HepG2 (cell line): ENCODE measurements at regions not wholly inside any gene's neighbourhood (a gene's known extent, or its start where the extent isn't known, plus 50 kb on each side); places are given as distances from the start of the nearest gene placed in this dataset.

ENCODE experiments used
- ATAC-seq: fragments of 200-7000 bp; cut with Tn5 transposase; 3 replicates; pipeline ENCODE4 v1.9.1; 2020; ENCODE audit warnings: mild to moderate bottlenecking, moderate library complexity
- BruUV-seq: library from RNA; stranded (reverse); fragments of 400-500 nt; replicated peaks from 2 replicates; lab custom pipeline; 2021; lab: Mats Ljungman, UMichigan
- CTCF ChIA-PET: fragments of 300-600 bp; formaldehyde crosslinking; extraction: SDS; loops from one replicate; lab custom pipeline; 2021; ENCODE audit warnings: low total read pairs, inconsistent platforms, low intra/inter-chr PET ratio; lab: Yijun Ruan, JAX
- POLR2A ChIA-PET: fragments of 350-600 bp; sonication (Branson Sonifier 250); formaldehyde crosslinking; loops from one replicate; lab custom pipeline; 2020; ENCODE audit warnings: antibody characterized with exemption, inconsistent platforms; lab: Yijun Ruan, JAX
- DNase-seq: peaks from one replicate; pipeline ENCODE4 v3.0.0-alpha.2; 2015; ENCODE audit warnings: low spot score
- FAIRE-seq: peaks from 3 replicates; lab custom pipeline; 2011; peaks lifted over from hg19 to GRCh38; lab: Jason Lieb, UNC
- H2AFZ ChIP-seq: one replicate; pipeline ENCODE4 v1.6.1; 2011; ENCODE audit warnings: low read length, inconsistent platforms
- H3K27ac ChIP-seq: fragments of 300-600 bp; 3 replicates; pipeline ENCODE4 v1.8.0; 2011; ENCODE audit warnings: mixed run types, mild to moderate bottlenecking, mixed read lengths, low read length, inconsistent platforms; ENCODE audit not compliant: insufficient read depth; ENCODE audit errors: extremely low read length
- H3K27me3 ChIP-seq, 2 experiments: fragments of 200-600 bp in 1 of 2; 2 replicates in 1 of 2; 3 replicates in 1 of 2; pipeline versions ENCODE4 v1.6.0 to v1.8.0; 2011; ENCODE audit warnings: low read length in 2 of 2, mild to moderate bottlenecking in 2 of 2, moderate library complexity in 2 of 2, inconsistent platforms in 1 of 2; ENCODE audit not compliant: insufficient read depth in 2 of 2, control insufficient read depth in 1 of 2
- H3K36me3 ChIP-seq, 2 experiments: fragments of 200-600 bp in 1 of 2; replicated peaks in 1 of 2; 2 replicates in 1 of 2; 3 replicates in 1 of 2; pipeline versions ENCODE4 v1.5.1 to v1.8.0; 2011; ENCODE audit warnings: low read length in 2 of 2, inconsistent platforms in 1 of 2; ENCODE audit not compliant: insufficient read depth in 2 of 2, control insufficient read depth in 1 of 2
- H3K4me1 ChIP-seq: 2 replicates; pipeline ENCODE4 v1.5.1; 2012; ENCODE audit warnings: low read length, inconsistent platforms; ENCODE audit not compliant: insufficient read depth
- H3K4me2 ChIP-seq: 2 replicates; pipeline ENCODE4 v1.6.0; 2011; ENCODE audit warnings: low read depth, low read length, inconsistent platforms
- H3K4me3 ChIP-seq, 3 experiments: fragments of 200-600 bp in 1 of 3; sonication (generic), shearing (Covaris generic) in 1 of 3; replicated peaks in 1 of 3; 2 replicates each; pipeline ENCODE4 v1.5.1; 2011 to 2016; ENCODE audit warnings: low read length in 3 of 3, inconsistent platforms in 2 of 3, low read depth in 2 of 3, mild to moderate bottlenecking in 2 of 3, control low read depth in 1 of 3, mixed read lengths in 1 of 3; ENCODE audit not compliant: insufficient read depth in 1 of 3
- H3K79me2 ChIP-seq: one replicate; pipeline ENCODE4 v1.6.1; 2011; ENCODE audit warnings: low read length, inconsistent platforms; ENCODE audit not compliant: insufficient read depth
- H3K9ac ChIP-seq: 2 replicates; pipeline ENCODE4 v1.6.0; 2011; ENCODE audit warnings: mild to moderate bottlenecking, low read depth, low read length, inconsistent platforms; ENCODE audit not compliant: insufficient read depth
- H3K9me3 ChIP-seq: 2 replicates; pipeline ENCODE4 v1.5.1; 2012; ENCODE audit warnings: mild to moderate bottlenecking, low read length
- H4K20me1 ChIP-seq: 2 replicates; pipeline ENCODE4 v1.6.0; 2011; ENCODE audit warnings: inconsistent platforms, mild to moderate bottlenecking, low read length, moderate library complexity; ENCODE audit not compliant: insufficient read depth
- ARID2 ChIP-seq: sonication (generic); formaldehyde crosslinking; IDR thresholded peaks from 2 replicates; pipeline ENCODE4 v1.8.1; 2022; ENCODE audit warnings: mild to moderate bottlenecking, missing genetic modification reagents, borderline replicate concordance
- ETV6 ChIP-seq: sonication (generic); formaldehyde crosslinking; conservative IDR thresholded peaks from 2 replicates; pipeline ENCODE4 v1.4.0; 2020; ENCODE audit warnings: missing genetic modification reagents
- ISX ChIP-seq: sonication (generic); formaldehyde crosslinking; conservative IDR thresholded peaks from 2 replicates; pipeline ENCODE4 v1.5.0; 2020; ENCODE audit warnings: missing genetic modification reagents
- MZF1 ChIP-seq: sonication (generic); formaldehyde crosslinking; IDR thresholded peaks from 2 replicates; pipeline ENCODE4 v1.8.1; 2023; ENCODE audit warnings: mild to moderate bottlenecking, missing genetic modification reagents, borderline replicate concordance
- NR3C1 ChIP-seq: sonication (generic); formaldehyde crosslinking; IDR thresholded peaks from 2 replicates; pipeline ENCODE4 v1.4.0; 2020; ENCODE audit warnings: missing genetic modification reagents
- PHF21A ChIP-seq: sonication (generic); formaldehyde crosslinking; IDR thresholded peaks from 2 replicates; pipeline ENCODE4 v1.5.0; 2020; ENCODE audit warnings: mild to moderate bottlenecking, missing genetic modification reagents
- RNF2 ChIP-seq: fragments of 450-650 bp; conservative IDR thresholded peaks from 2 replicates; pipeline ENCODE4 v1.6.1; 2016; ENCODE audit warnings: low read depth
- SNAPC5 ChIP-seq: sonication (generic); formaldehyde crosslinking; IDR thresholded peaks from 2 replicates; pipeline ENCODE4 v1.8.1; 2023; ENCODE audit warnings: mild to moderate bottlenecking, missing genetic modification reagents, borderline replicate concordance
- SP140L ChIP-seq: sonication (generic); formaldehyde crosslinking; IDR thresholded peaks from 2 replicates; pipeline ENCODE4 v1.4.0; 2020; ENCODE audit warnings: missing genetic modification reagents, borderline replicate concordance
- TEAD2 ChIP-seq: sonication (generic); formaldehyde crosslinking; IDR thresholded peaks from 2 replicates; pipeline ENCODE4 v1.9.0; 2021; ENCODE audit warnings: missing genetic modification reagents
- TMF1 ChIP-seq: sonication (generic); formaldehyde crosslinking; IDR thresholded peaks from 2 replicates; pipeline ENCODE4 v1.8.1; 2022; ENCODE audit warnings: low read depth, missing genetic modification reagents
- YEATS4 ChIP-seq: sonication (generic); formaldehyde crosslinking; IDR thresholded peaks from 2 replicates; pipeline ENCODE4 v1.4.0; 2020; ENCODE audit warnings: missing genetic modification reagents, borderline replicate concordance
- ZEB1 ChIP-seq: IDR thresholded peaks from 2 replicates; pipeline ENCODE4 v1.6.1; 2012; ENCODE audit warnings: mild to moderate bottlenecking, low read depth, inconsistent platforms; ENCODE audit not compliant: insufficient replicate concordance
- ZNF263 ChIP-seq: sonication (generic); formaldehyde crosslinking; IDR thresholded peaks from 2 replicates; pipeline ENCODE4 v1.4.0; 2020; ENCODE audit warnings: missing genetic modification reagents
- ZNF737 ChIP-seq: sonication (generic); formaldehyde crosslinking; IDR thresholded peaks from 2 replicates; pipeline ENCODE4 v1.5.0; 2020; ENCODE audit warnings: missing genetic modification reagents, mild to moderate bottlenecking, borderline replicate concordance
- ZNF777 ChIP-seq: sonication (generic); formaldehyde crosslinking; IDR thresholded peaks from 2 replicates; pipeline ENCODE4 v1.4.0; 2020; ENCODE audit warnings: missing genetic modification reagents
- ZNF883 ChIP-seq: sonication (generic); formaldehyde crosslinking; IDR thresholded peaks from 2 replicates; pipeline ENCODE4 v1.5.1; 2020; ENCODE audit warnings: mild to moderate bottlenecking, missing genetic modification reagents; ENCODE audit errors: not compliant biosample characterization
- WGBS: methylation state at CpG from one replicate; pipeline ENCODE4 v1.1.6; 2017; ENCODE audit warnings: low lambda C conversion rate; 5-methylcytosine and 5-hydroxymethylcytosine counted together
- in situ Hi-C: cut with HindIII; loops from 2 replicates; pipeline ENCODE4 v1.10.0; 2017; ENCODE audit warnings: low pct_unique_long_range_greater_than_20kb; ENCODE audit not compliant: extremely low pct_ligation_motif_present
- intact Hi-C: fragments of 100-400 bp; cut with micrococcal nuclease; formaldehyde crosslinking; loops from one replicate; pipeline ENCODE4 v1.10.0; 2022; ENCODE audit not compliant: unreplicated experiment
- TF ChIP-seq, protein P1 (sequence below): sonication (generic); formaldehyde crosslinking; IDR thresholded peaks from 2 replicates; pipeline ENCODE4 v1.8.0; 2022; ENCODE audit warnings: missing genetic modification reagents, mild to moderate bottlenecking, moderate library complexity, borderline replicate concordance
- TF ChIP-seq, protein P2 (sequence below): sonication (generic); formaldehyde crosslinking; IDR thresholded peaks from 2 replicates; pipeline ENCODE4 v1.8.0; 2022; ENCODE audit warnings: mild to moderate bottlenecking, missing genetic modification reagents, moderate library complexity

DNA sequence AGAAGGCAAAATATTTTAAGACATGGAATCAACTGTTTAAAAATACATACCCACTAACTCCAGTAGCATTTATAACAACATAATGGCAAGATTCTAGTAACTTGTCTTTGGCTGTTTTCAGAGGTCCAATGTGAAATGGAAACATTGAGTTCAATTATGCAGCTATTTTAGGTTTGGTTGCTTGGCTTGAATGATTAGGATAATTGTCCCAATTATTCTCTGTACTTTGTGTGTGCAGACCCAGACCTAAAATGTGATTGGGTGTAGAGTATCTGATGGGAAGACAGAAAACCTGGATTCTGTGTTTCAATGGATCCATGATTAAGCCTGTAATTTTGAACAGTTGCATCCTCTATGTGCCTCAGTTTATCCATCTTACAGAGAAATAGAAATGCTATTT is 392.7 kb upstream of the NFE2L3 start:
- ATAC-seq (no peak), FAIRE-seq (no peak), DNase-seq (no peak)
- ChIA-PET CTCF (no interaction called here), POLR2A (no interaction called here)
- Histone ChIP-seq H3K79me2 (no peaks in the 10 kb centered on the region), H3K36me3 (no peaks in the 10 kb centered on the region), H3K4me1 (no peaks in the 10 kb centered on the region), H3K27ac (no peak overlapping the region), H3K4me2 (no peak overlapping the region), H3K4me3 (no peak overlapping the region), H2AFZ (no peak overlapping the region), H3K9me3 (no peaks in the 10 kb centered on the region), H3K27me3 (peaks cover 0 to 11% of the 10 kb centered on the region in 2 experiments; a peak in 1 of 5 replicates), H3K9ac (no peak overlapping the region), H4K20me1 (no peaks in the 10 kb centered on the region)
- in situ Hi-C loops (no loop called here), intact Hi-C loops (no loop called here)
- no TSS peak for BruUV-seq
- no peak for TF ChIP-seq ZNF737 (CRISPR knock-in tag)
- no peak for TF ChIP-seq ARID2
- TF ChIP-seq, protein P1, sequence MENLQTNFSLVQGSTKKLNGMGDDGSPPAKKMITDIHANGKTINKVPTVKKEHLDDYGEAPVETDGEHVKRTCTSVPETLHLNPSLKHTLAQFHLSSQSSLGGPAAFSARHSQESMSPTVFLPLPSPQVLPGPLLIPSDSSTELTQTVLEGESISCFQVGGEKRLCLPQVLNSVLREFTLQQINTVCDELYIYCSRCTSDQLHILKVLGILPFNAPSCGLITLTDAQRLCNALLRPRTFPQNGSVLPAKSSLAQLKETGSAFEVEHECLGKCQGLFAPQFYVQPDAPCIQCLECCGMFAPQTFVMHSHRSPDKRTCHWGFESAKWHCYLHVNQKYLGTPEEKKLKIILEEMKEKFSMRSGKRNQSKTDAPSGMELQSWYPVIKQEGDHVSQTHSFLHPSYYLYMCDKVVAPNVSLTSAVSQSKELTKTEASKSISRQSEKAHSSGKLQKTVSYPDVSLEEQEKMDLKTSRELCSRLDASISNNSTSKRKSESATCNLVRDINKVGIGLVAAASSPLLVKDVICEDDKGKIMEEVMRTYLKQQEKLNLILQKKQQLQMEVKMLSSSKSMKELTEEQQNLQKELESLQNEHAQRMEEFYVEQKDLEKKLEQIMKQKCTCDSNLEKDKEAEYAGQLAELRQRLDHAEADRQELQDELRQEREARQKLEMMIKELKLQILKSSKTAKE (CRISPR knock-in tag): no peak
- TF ChIP-seq ETV6 (CRISPR knock-in tag): no peak
- TF ChIP-seq ZNF883 (CRISPR knock-in tag): no peak
- TF ChIP-seq NR3C1 (CRISPR knock-in tag): no peak
- no peak for TF ChIP-seq ZNF777 (CRISPR knock-in tag)
- no peak for TF ChIP-seq PHF21A (CRISPR knock-in tag)

GRCh38 chr7:25759748-25760147 is 392.2 kb upstream of the NFE2L3 start:
- FAIRE-seq: no peak
- CTCF ChIA-PET: no interaction called here
- Histone ChIP-seq H3K36me3 (no peaks in the 10 kb centered on the region), H3K9ac (no peak overlapping the region), H2AFZ (no peak overlapping the region), H3K27me3 (peaks cover 0 to 6% of the 10 kb centered on the region in 2 experiments; a peak in 1 of 5 replicates), H3K4me2 (no peak overlapping the region), H3K27ac (no peak overlapping the region), H4K20me1 (no peaks in the 10 kb centered on the region), H3K4me3 (no peak overlapping the region), H3K79me2 (no peaks in the 10 kb centered on the region), H3K9me3 (no peaks in the 10 kb centered on the region), H3K4me1 (no peaks in the 10 kb centered on the region)
- in situ Hi-C loops (no loop called here), intact Hi-C loops (no loop called here)
- no peak for DNase-seq
- POLR2A ChIA-PET: no interaction called here
- no TSS peak for BruUV-seq
- ATAC-seq: no peak
- WGBS: 78% methylated on average over 3 of the region's 3 CpGs
- TF ChIP-seq SP140L (CRISPR knock-in tag) (no peak), YEATS4 (CRISPR knock-in tag) (no peak), TMF1 (no peak), ZEB1 (no peak), RNF2 (no peak), ISX (no peak), SNAPC5 (CRISPR knock-in tag) (no peak), MZF1 (CRISPR knock-in tag) (no peak), TEAD2 (no peak), ZNF263 (CRISPR knock-in tag) (no peak)
- TF ChIP-seq, protein P2, sequence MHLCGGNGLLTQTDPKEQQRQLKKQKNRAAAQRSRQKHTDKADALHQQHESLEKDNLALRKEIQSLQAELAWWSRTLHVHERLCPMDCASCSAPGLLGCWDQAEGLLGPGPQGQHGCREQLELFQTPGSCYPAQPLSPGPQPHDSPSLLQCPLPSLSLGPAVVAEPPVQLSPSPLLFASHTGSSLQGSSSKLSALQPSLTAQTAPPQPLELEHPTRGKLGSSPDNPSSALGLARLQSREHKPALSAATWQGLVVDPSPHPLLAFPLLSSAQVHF (CRISPR knock-in tag): no peak
